ENCODE measurements at regions not wholly inside any gene's neighbourhood (a gene's known extent, or its start where the extent isn't known, plus 50 kb on each side); places are given as distances from the start of the nearest gene placed in this dataset.

- TF ChIP-seq POLR2A (IDR thresholded peaks at IDR 0.05) (no peak), POLR2AphosphoS5 (IDR thresholded peaks at IDR 0.05) (no peak), EP300 (IDR thresholded peaks at IDR 0.05) (no peak), CTCF (IDR thresholded peaks at IDR 0.05) (no peak)
These were observed 138.0 kb upstream of the TOP1 start for GRCh38 chr20:40890635-40891034.
